ENCODE measurements at regions not wholly inside any gene's neighbourhood (a gene's known extent, or its start where the extent isn't known, plus 50 kb on each side); places are given as distances from the start of the nearest gene placed in this dataset.

GRCh38 chr3:14288833-14289451 is 110.3 kb downstream of the LSM3 start:
- DNase-seq: no peak

- no peak for DNase-seq
Observed at GRCh38 chr3:14289590-14290461, 111.2 kb downstream of the LSM3 start.

- DNase-seq: no peak
Observed at GRCh38 chr3:14290631-14291385, 111.6 kb upstream of the SLC6A6 start.

- DNase-seq: no peak
Observed at GRCh38 chr3:14295037-14295436, 107.4 kb upstream of the SLC6A6 start.

- no peak for DNase-seq
Observed at GRCh38 chr3:14295801-14296200, 106.6 kb upstream of the SLC6A6 start.

- no peak for DNase-seq
Observed at GRCh38 chr3:14297305-14297704, 105.1 kb upstream of the SLC6A6 start.

GRCh38 chr3:14297784-14298236 is 104.6 kb upstream of the SLC6A6 start:
- DNase-seq: no peak

- no peak for DNase-seq
Observed at GRCh38 chr3:14298442-14298841, 104.0 kb upstream of the SLC6A6 start.

- no peak for DNase-seq
Observed at GRCh38 chr3:14298991-14299555, 103.3 kb upstream of the SLC6A6 start.

GRCh38 chr3:14299767-14300166 is 102.6 kb upstream of the SLC6A6 start:
- DNase-seq: no peak

GRCh38 chr3:14300721-14301399 is 101.5 kb upstream of the SLC6A6 start:
- DNase-seq: no peak

- no peak for DNase-seq
Observed at GRCh38 chr3:14301558-14301957, 100.8 kb upstream of the SLC6A6 start.

- DNase-seq: no peak
Observed at GRCh38 chr3:14303336-14304100, 98.9 kb upstream of the SLC6A6 start.

GRCh38 chr3:14304101-14305045 is 98.0 kb upstream of the SLC6A6 start:
- no peak for DNase-seq

GRCh38 chr3:14305324-14305723 is 97.1 kb upstream of the SLC6A6 start:
- no peak for DNase-seq

GRCh38 chr3:14306142-14306541 is 96.3 kb upstream of the SLC6A6 start:
- no peak for DNase-seq

GRCh38 chr3:14307656-14308302 is 94.6 kb upstream of the SLC6A6 start:
- DNase-seq: no peak

GRCh38 chr3:14311729-14312128 is 90.7 kb upstream of the SLC6A6 start:
- no peak for DNase-seq

GRCh38 chr3:14312375-14312774 is 90.0 kb upstream of the SLC6A6 start:
- no peak for DNase-seq

- no peak for DNase-seq
Observed at GRCh38 chr3:14317057-14317553, 85.3 kb upstream of the SLC6A6 start.
